Activated CD8-positive, alpha-beta memory T cell treated with anti-CD3 and anti-CD28 coated beads, Interleukin-2, amount 50 U/mL, for 48 hours (primary cell): ENCODE measurements at regions not wholly inside any gene's neighbourhood (a gene's known extent, or its start where the extent isn't known, plus 50 kb on each side); places are given as distances from the start of the nearest gene placed in this dataset.

Experiments used
- DNase-seq: peaks from one replicate; pipeline ENCODE4 v3.0.0-alpha.2; 2020

DNA sequence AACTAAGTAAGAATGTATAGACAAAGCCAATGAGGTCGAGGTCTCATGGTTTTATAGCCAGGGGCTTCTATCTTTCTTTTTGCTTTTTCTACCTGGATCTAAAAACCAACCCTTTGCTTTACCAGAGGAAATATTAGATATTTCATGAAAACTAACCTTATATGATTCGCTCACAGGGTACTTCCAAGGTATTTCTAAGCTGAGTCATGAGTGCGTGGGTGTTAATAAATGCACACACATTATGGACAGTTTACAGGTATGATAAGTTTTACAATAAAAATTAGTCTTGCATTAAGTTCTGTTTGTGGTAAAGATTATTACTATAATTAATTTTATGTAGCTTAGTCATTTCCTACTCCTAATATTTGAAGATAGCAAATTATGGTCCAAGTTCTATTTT, 217.2 kb downstream of the CHRM3 start:
- no peak for DNase-seq

DNA sequence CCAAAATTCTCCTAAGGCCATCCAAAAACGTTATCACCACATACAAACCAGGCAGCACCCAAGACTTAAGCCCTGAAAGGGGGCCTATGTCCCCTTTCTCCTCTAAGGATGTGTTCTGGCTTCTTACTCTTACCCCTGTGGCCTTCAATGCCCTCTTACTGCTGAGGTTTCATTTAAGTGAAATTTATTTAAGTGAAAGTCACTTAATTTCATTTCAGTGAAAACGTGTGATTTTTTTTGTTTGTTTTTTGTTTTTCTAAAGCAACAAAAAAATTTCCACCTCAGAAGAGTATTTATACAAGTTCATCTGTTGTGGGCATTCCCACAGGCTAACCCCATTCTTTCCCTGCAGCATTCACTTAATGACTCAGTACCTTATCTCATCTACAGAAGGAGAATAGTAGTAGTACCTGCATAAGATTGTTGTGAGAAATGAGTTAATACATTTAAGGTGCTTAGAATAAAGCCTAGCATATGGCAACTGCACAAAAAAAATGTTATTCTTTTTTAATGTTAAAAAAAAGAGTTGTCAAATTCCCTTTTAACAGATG, 220.6 kb downstream of the CHRM3 start:
- no peak for DNase-seq

DNA sequence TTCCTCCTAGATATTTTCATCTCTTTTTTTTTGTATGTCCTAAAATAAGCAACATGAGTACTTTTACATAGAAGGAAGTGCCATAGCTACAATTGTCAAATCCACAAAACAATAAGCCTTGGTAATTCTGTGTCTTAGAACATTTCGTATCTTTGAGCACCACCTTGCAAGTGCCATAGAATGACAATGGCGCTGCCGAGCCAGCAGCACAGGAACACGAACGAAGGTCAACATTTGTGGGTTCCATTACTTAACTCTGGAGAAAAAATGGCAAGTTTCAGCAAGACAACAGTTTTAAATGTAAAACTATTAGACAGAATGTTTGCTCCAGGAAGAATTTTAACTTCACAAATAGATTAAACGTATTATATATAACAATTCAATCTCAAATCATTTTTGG, 222.1 kb downstream of the CHRM3 start:
- no peak for DNase-seq

DNA sequence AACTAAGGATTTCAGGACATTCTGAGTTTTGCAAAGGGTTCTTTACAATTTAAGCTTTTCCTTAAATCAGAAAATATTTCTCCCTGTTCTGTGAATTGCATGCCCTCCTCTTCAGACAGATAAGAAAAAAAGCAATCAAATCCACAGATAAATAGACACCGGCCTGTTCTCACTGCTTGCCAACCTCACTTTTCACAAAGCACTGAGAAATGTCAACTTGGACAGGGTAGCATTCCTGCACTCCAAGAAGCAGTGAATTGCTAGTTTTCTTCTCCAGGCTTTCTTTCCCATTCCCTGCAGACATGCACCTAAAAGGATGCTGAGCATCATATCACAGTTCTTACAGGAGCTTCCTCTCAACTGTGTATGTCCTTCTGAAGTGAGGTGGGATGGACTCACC, 226.0 kb downstream of the CHRM3 start:
- no peak for DNase-seq

DNA sequence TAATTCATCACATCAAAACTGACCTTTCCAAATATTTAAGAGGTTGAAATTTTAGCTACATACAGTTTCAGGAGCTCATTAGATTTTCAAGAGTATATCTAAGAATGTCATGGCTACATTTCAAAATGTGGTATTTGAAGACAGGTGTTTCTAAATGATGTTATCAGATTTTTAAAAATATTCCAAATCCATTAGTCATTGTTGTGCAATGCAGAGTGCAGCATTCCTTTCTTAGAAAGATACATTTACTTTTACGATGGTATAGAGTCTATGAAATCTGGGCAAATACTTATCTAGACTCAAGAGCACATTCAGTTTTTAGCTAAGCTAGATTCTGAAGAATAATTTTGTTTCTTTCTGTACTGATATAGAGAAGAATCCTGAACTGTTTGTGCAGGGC, 230.3 kb downstream of the CHRM3 start:
- no peak for DNase-seq

DNA sequence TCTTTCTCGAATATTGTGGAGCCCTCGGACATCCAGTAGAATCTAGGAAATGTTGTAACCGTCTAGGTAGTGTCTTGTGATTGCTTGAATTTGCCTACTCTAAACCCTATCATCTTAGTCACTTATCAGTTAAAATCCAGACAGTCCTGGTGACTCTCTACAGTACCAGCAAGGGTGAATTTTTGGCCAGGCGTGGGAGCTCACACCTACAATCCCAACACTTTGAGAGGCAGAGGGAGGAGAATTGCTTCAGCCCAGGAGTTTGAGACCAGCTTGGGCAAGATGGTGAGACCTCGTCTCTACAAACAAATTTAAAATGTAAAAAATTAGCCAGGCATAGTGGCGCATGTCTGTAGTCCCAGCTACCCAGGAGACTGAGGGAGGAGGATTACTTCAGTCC, 230.9 kb downstream of the CHRM3 start:
- DNase-seq: no peak

DNA sequence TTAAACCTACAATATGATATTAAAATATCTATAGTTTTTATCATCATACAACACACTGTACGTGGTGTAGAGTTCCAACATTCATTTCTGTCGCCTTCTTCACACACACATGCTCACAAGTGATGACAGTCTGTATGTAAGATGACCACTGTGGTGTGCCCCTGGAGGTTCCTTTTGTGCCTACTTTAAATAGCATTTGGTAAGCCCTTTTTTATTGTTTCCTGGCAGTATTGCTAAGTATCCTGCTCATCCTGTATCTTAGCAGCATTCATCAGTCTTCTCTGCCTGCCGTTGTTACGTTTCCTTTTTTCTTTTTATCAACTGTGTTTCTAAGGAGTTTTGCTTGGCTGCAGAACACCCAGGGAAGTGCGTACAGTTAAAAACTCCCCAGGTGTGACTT, 231.4 kb downstream of the CHRM3 start:
- no peak for DNase-seq

DNA sequence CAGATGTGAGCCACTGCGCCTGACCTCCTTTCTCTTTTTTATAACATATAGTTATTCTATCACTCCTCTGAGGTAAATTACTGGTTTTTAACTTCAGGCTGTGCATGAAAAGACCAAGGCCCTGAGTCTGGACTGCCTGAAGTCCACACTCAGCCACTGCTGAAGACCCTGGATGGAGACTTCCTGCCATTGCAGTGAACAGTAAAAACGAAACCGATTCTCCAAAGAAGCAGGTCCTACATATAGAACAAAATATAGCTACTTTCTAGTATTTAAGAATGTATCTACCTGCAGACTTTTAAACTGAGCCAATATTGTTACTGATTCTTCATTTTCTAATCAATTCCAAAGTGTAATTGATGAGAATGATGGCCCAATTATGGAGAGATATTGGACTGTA, 232.8 kb downstream of the CHRM3 start:
- no peak for DNase-seq

DNA sequence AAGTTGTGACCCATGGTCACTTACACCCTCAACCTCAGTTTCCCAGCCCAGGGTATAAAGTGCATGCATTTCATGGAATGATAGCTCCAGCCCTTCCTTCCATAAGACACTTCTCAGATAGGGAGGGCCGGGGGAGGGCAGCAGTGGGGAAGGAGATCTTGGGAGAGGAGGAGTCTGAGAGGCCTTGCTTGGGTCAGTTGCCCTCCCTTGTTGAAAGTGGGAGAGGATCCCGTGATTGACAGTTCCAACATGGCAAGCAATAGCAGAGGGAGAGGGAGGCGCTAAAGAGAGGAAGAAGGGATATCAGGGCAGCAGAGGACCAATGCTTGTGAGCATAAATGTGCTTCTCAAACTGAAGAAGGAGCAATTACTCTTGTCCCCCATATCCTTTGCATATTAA, 244.4 kb downstream of the CHRM3 start:
- DNase-seq: no peak

DNA sequence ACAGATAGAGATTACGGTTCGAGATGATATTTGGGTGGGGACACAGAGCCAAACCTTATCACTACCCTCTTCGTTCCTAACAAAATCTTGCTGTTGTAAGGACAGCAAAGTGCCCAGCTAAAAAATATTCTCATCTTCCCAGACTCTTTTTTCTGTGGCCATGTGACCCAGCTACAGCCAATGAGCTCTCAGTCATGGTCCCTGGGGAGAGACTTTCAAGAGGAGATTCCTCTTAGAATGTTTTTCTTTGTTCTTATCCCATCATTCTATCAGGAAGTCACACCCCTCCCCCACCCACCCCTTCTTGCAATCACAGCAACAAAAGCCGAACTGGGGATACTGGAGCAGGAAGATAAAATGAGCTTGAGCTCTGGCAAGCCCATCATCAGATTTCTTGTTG, 247.1 kb downstream of the CHRM3 start:
- DNase-seq: no peak

DNA sequence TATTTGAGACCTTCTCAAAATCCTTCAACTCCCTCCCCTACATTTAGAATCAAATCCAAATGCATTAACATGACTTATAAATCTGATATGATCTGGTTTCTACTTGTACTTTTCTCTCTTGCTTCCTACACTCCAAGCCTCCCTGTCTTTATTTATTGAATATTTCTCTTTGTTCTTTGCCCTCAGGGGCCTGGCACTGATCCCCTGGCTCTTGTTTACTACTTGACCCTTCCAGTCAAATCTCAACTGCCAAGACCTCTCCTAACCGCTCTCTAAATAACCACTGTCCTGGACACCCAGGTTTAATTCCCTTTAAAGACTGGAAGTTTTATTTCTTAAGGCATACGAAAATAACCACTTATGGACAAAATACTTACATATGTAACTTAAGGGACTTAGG, 248.9 kb downstream of the CHRM3 start:
- DNase-seq: no peak

DNA sequence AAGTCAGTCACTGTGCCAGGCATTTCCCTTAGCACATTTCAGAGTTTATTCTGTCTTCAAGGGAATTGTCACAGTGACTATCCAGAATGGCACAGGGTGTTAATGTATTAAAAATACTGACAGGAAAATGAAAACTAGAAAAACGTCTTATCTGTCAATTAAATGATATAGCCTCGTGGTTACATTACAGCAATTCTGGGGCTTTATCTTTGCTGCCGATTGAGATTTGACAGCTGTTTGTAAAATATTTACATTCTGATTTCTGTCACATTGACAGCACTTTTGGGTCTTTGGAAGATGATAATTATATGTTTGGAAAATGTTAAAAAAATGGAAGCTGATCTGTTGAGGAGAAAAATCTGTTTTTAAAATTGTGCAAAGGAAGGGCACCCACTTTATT, 250.0 kb downstream of the CHRM3 start:
- DNase-seq: no peak

DNA sequence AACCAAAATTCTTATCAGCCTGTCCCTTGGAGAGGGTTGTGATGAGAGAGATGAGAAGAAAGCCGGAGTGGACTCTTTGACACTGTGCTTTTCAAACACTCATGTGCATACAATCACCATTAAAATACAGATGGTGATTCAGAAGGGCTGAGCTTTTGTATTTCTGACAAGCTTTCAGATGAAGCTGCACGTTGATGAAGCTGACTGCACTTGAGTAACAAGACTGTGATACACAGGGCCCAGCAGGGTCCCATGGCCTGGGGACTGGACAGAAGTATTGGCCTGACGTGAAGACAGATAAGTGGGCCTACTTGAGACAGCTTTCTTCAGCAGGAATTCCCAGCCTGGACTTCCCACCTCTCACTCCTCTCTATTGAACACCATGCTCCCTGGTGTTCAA, 258.2 kb downstream of the CHRM3 start:
- DNase-seq: no peak

DNA sequence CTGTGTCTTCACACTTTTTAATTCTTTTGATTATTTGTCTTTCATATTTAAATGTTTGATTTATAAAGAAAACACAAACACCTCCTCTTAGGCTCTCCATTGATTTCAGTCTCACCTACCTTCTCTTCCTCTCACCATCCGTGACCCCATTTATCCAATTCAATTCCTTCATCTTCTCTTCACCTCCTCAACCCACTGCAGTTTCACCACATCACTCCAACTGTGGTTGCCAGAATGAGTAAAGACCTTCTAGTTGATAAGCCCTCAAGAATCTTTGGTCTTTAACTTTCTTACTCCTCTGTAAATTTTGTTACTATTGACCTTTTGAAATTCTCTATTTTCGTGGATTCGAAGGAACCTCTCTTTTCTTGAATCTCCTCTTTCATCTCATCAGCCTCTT, 260.7 kb downstream of the CHRM3 start:
- DNase-seq: no peak

DNA sequence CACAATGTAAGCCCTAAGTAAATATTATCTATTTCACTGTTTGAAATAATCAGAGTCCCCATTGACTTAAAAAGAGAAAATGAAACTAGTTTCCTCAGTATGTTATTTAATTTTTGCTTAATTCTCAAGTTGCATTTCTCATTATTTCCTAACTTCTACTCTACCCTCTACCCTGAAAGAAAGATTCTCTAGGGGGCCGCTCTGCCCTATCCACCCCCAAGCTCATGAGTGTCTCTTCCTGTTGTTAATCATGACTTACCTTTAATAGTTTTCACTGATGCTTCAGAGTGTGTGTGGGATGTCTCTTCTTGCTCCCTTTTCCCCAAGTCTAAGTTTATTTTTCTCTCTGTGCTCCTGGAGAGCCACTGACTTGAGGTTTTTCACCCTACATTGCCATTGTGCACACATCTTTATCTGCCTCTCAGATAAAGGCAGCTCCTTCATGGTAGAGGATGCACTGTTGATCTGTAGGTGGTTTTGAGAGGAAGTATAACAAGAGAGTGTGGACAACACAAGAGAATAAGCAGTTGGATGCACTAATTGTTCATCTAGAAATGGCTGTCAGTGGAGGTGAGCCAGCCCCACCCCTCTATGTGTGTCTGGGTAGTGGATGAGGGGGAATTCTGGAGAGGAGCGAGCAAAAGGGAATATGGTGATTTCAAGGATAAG, 261.7 kb downstream of the CHRM3 start:
- no peak for DNase-seq

DNA sequence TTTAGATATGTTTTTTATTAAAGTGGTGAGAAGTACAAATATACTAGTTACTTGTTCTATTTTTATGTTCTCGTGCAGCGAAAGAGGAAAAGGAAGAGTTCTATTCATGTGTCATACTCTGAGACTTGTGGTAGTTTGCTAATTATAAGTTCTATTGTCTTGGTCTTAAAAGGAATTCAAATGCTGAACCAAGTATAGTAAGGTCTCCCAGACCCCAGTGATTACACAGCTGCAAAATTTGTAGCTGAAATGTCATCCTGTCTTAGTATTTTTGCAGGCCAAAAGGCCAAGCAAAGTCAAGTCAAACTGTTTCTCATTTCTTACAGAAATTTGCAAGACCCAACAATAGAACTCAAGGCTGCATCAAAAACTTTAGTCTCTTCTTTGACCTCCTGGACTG, 268.7 kb downstream of the CHRM3 start:
- no peak for DNase-seq

DNA sequence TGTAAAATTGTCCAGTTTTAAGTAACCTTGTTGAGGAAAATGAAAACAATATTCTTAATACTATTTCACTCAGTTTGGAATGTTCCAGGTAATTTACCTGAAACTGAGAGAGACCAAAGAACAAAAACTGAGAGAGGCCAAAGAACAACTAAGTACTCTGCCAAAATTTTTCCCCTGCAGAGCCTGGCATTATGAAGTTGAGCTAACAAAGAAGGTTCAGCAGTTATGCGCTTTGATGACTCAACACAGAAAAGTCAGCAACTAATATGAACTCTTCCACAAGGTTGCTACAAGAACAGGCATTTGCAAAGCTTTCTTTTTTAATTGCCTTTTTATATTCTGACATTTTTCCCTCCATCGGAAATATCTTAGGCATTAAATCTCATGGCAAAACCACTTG, 270.9 kb downstream of the CHRM3 start:
- DNase-seq: no peak

DNA sequence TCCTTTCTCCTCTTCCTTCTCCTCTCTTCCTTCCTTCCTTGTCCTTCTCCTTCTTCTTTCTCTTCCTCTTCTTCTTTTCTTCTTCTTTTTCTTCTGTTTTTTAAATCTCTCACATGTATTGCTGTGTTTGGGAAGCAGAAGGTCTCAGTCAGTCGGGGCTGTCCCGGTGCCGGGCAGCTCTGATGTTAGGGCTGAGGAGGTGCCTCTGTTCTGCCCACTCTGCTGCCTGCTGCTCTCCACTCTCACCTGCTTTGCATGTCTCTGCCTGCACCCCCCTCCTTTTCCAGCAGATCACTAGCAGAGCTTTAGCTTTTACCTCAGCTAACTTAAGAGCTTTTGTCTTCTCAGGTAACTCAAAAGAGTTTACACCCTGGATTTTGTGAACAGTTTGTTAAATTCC, 276.6 kb downstream of the CHRM3 start:
- no peak for DNase-seq

DNA sequence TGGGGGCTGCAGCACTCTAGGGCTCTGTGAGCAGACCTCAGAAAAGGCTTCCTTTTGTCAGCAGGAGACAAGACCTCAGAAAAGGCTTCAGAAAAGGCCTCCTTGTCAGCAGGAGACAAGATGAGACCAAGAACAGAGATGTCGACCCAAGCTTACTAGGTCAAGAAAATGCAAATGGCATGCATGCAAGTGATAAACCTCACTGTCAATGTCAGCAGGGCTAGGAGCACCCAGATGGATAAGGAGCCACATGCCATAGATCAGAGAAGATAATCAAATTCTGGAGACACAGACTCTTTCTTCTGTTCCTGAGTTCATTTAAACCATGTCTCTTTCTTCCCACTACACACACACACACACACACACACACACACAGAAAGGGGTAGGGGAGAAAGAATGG, 285.9 kb downstream of the CHRM3 start:
- no peak for DNase-seq

DNA sequence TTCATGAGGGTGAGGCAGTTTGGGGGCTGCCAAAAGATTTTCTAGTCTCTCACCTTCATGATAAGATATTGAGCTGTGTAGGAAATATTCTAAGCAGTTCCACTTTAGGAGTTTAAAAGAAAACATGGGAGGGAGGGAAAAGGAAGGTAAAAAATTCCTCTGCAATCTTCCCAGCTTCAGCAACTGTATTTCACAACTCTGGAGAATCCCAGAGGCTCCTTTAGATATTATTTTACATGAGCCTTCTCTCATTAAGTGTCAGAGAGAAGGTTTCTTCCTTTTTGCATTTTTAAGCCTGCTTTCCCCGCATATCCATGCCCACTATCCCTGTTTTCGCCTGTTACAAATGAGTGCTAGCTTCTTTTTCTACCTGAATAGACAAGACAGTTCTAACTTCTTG, 289.4 kb downstream of the CHRM3 start:
- DNase-seq: no peak

DNA sequence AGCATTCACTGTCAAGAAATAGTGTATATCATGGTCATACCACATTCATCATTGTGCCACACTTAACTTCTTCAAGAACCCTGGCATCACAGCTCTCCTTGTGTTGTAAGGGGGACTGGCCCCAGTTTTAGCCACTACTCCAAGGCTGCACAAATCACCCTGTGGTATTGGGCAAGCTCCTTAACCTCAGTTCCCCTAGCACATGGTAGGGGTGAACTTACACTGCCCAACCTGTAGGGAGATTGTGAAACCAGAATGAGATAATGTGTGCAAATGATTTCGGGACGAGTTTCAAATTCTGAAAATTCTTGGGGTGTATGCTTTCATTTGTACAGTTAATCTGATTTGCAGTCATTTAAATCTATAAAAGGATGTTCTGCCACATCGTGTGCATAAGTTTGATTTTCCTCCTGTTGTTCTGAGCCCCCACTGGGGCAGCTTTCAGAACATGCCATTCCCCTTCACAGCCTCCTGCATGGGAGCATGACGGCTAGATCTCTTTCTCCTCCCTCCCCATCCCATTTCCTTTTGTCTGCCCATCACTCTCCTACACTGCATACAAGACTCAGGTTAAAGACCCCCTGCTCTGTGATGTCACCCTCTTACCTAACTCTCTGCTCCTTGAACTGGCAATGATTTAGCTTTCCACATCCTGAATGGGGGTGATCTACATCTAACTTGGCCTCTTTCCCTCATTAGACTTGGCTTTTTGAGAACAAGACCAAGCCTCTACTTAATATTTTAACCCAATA, 290.3 kb downstream of the CHRM3 start:
- DNase-seq: no peak

DNA sequence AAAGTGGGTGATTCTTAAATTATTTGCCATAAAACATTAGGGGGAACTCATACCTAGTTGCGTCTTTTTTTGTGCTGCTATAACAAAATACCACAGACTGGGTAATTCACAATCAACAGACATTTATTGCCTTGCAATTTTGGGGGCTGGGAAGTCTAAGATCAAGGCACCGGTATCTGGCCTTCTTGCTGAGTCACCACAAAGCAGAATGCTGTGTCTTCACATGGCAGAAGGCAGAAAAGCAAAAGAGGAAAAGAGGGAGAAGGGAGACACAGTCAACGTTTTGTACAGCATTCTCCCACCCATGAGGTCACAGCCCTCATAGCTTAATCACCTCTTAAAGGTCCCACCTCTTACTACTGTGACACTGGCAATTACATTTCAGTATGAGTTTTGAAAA, 291.0 kb downstream of the CHRM3 start:
- DNase-seq: no peak

DNA sequence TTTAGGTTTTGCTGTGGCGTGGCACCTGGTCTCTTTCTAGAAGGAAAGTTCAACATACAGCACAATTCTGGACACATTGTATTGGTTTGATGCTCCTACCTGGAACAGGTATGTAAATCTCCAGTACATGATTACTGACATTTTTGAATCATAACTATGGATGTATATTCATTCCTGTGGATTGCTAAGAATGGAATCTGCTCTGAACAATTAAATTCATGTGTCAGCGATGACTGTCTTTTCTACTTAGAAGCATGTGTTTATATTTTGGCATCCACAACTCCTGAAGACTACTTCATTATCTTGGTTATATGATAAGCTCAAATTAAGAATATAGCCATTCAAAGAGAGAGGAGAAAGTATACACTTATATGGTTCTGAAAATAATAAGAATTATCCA, 291.8 kb downstream of the CHRM3 start:
- no peak for DNase-seq

DNA sequence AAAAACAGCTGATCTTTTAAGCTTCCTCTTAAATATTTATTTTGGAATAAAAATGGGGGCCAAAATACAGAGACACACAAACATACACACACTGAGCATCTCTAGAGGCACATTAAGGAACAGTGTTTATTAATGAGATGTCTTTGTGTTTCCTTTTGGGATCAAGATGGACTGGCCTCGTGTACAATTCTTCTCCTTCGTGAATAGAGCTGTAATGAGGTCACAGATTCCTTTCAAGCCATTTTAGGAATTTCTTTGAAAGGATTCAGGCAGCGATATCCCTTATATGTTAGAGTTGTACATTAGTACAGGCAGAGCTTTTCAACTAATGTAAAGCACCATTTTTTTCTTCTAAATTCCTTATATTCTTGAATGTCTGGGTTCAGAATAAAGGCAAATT, 295.7 kb downstream of the CHRM3 start:
- no peak for DNase-seq

DNA sequence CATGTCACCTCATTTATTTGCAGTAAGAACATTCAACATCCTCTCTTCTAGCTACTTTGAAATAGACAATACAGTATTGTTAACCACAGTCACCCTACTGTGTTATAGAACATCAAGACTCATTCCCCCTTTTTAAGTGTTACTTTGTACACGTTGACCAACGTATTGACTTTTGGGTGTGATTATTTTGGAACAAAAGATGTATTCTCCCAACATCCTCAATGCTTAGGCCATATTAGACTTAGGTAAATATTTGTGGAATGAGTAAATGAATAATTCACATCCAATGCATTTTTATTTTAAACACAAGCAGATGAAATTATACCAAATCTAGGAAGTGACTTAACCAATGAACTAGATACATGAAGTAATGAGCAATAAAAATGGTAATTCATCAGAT, 296.6 kb downstream of the CHRM3 start:
- no peak for DNase-seq
